Psoas muscle (tissue), 7 donors: ENCODE measurements at regions not wholly inside any gene's neighbourhood (a gene's known extent, or its start where the extent isn't known, plus 50 kb on each side); places are given as distances from the start of the nearest gene placed in this dataset.

Experiments
- ATAC-seq, 4 donors: fragments of 200-7000 bp; cut with Tn5 transposase; one replicate each; pipeline ENCODE4 v1.9.1; 2020; ENCODE audit warnings: moderate library complexity in 3 of 4, mild to moderate bottlenecking in 2 of 4
- DNase-seq, 2 donors: peaks; one replicate each; pipeline ENCODE4 v3.0.0-alpha.2; 2020
- H3K27ac ChIP-seq: fragments of 200-600 bp; one replicate; pipeline ENCODE4 v1.8.0; 2022
- H3K27me3 ChIP-seq, 3 donors: fragments of 200-600 bp in 1 of 3; one replicate each; pipeline versions ENCODE4 v1.6.1 to v1.8.0; 2013 to 2022; ENCODE audit warnings: low read length in 2 of 3, mild to moderate bottlenecking in 2 of 3, moderate library complexity in 1 of 3; ENCODE audit not compliant: insufficient read depth in 3 of 3
- H3K36me3 ChIP-seq, 2 donors: fragments of 200-600 bp in 1 of 2; one replicate each; pipeline versions ENCODE4 v1.6.1 to v1.8.0; 2013 to 2022; ENCODE audit warnings: low read depth in 1 of 2, mild to moderate bottlenecking in 1 of 2, moderate library complexity in 1 of 2; ENCODE audit not compliant: insufficient read depth in 1 of 2
- H3K4me1 ChIP-seq: fragments of 200-600 bp; one replicate; pipeline ENCODE4 v1.8.0; 2022
- H3K4me3 ChIP-seq: fragments of 200-600 bp; one replicate; pipeline ENCODE4 v1.8.0; 2022; ENCODE audit warnings: mild to moderate bottlenecking
- H3K9me3 ChIP-seq: fragments of 200-600 bp; one replicate; pipeline ENCODE4 v1.8.0; 2022
- WGBS, 3 donors: extraction: QIAGEN DNeasy Blood & Tissue Kit; methylation state at CpG; one replicate each; pipeline versions ENCODE4 v1.1.6 to v1.1.7; 2013; 5-methylcytosine and 5-hydroxymethylcytosine counted together
- intact Hi-C, 2 donors: fragments of 100-400 bp; cut with DNase I; formaldehyde crosslinking; loops; one replicate each; pipeline versions ENCODE4 v1.11.0 to v1.14.2; 2022
- TF ChIP-seq, protein P1 (sequence below): fragments of 200-600 bp; IDR thresholded peaks from one replicate; pipeline ENCODE4 v1.8.0; 2022; ENCODE audit warnings: antibody characterized with exemption
- donor health status: healthy with polysubstance abuse.
- donor health status: DM: no; HTN: no; CAD: no; lungs with moderate emphysema.
- donor health status: Bipolar disorder and iron deficiency.
- donor health status: healthy.
- donor health status: DM: yes; HTN: yes; CAD: no.
- donor health status: DM: no; HTN: no; CAD: no.
- donor health status: DM: yes; HTN: yes; CAD: no.

DNA sequence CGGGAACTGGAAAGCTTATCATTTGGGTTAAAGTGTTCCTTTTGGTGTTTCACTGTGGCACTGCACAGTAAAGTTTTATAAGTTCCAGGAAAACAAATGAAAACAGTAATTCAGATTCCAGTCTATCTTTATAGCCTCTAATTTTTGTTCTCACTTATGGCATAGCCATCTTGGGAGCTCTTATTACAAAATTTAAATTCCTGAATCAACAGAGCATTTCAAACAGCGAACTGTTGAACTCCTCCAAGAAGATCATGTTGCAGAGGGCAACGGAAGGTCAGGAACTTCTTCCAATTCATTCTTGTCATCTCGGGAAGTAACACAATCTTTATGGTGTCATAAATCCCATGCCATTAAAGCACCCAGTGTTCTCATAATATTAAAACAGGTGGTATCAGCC is 229.1 kb downstream of the KCNC2 start:
- Histone ChIP-seq H3K36me3 (no peaks in the 10 kb centered on the region), H3K9me3 (no peaks in the 10 kb centered on the region), H3K27ac (no peak overlapping the region), H3K27me3 (no peaks in the 10 kb centered on the region), H3K4me3 (no peak overlapping the region), H3K4me1 (peaks cover 8% of the 10 kb centered on the region)
- TF ChIP-seq, protein P1, sequence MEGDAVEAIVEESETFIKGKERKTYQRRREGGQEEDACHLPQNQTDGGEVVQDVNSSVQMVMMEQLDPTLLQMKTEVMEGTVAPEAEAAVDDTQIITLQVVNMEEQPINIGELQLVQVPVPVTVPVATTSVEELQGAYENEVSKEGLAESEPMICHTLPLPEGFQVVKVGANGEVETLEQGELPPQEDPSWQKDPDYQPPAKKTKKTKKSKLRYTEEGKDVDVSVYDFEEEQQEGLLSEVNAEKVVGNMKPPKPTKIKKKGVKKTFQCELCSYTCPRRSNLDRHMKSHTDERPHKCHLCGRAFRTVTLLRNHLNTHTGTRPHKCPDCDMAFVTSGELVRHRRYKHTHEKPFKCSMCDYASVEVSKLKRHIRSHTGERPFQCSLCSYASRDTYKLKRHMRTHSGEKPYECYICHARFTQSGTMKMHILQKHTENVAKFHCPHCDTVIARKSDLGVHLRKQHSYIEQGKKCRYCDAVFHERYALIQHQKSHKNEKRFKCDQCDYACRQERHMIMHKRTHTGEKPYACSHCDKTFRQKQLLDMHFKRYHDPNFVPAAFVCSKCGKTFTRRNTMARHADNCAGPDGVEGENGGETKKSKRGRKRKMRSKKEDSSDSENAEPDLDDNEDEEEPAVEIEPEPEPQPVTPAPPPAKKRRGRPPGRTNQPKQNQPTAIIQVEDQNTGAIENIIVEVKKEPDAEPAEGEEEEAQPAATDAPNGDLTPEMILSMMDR: no peak
- intact Hi-C loops: no loop called here
- DNase-seq (no peak), ATAC-seq (peak; percentile 63 to 86 (median 78))
- 4 to 11% (median 6%) methylated on average over 4 of the region's 4 CpGs for WGBS, 3 donors

DNA sequence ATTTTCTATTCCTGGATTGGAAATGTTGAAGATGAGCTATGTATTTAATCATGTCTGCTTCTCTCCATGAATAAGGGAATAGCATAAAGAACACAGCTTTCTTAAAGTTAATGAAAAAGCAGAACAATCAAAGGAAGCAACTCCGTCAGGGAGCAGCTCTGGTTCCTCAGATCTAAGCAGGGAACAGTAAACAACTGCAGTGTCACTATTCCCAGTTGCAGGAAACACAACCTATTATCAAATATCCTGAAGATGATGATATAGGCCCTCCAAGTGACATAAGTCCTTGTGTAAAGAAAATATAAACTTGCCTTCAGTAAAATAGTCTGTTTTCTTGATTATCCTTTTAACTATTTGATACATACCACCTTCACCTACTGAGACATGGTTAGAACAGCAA is 228.1 kb downstream of the KCNC2 start:
- Histone ChIP-seq H3K9me3 (no peaks in the 10 kb centered on the region), H3K36me3 (no peaks in the 10 kb centered on the region), H3K27me3 (no peaks in the 10 kb centered on the region), H3K27ac (no peak overlapping the region), H3K4me1 (peaks cover 8% of the 10 kb centered on the region), H3K4me3 (no peak overlapping the region)
- DNase-seq: no peak
- ATAC-seq: no peak
- WGBS, 3 donors: 31 to 63% (median 50%) methylated on average over 1 of the region's 1 CpG
- intact Hi-C loops: no loop called here
- TF ChIP-seq, protein P1: no peak

DNA sequence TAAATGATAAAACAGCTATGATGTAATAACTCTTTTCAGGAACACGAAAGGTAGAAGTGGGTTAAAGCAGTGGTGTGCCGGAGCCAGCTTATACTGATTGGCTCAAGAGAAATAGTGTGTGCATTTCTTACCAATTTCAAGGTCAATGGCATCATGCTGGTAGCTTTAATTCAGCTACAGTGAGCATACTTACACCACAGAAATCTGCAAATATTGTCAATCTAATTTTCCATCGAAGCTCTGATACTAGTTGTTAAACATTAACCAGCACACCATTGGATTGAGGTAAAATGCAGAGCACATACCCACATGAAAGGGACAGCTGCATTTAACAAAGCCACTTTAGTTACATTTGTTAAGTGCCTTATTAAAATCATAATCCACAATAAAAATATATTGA is 225.7 kb downstream of the KCNC2 start:
- DNase-seq (no peak), ATAC-seq (no peak)
- peaks cover 8% of the 10 kb centered on the region for H3K4me1 ChIP-seq
- H3K9me3 ChIP-seq: no peaks in the 10 kb centered on the region
- no peaks in the 10 kb centered on the region for H3K36me3 ChIP-seq
- H3K27me3 ChIP-seq: no peaks in the 10 kb centered on the region
- no peak overlapping the region for H3K27ac ChIP-seq
- H3K4me3 ChIP-seq: no peak overlapping the region
- intact Hi-C loops: no loop called here
- TF ChIP-seq, protein P1: no peak
- WGBS, 3 donors: 84 to 88% (median 84%) methylated on average over 3 of the region's 3 CpGs

DNA sequence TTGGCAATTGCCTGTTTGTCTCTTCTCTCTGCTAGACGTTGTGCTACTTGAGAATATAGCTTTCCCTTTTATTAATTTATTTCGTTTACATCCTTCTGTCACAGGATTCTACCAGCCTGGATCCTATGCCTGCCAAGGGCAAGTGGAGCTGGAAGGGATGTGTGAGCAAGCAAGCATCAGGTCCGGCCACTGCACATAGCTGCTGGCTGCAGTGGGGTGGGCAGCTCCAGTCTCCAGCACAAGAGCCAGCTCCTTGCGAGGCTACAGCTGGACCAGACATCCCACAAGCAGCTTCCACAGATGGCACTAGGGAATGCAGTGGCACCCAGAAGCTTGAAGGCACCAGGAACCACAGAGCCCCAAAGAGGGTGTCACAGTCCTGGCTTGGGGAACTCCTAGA is 225.0 kb downstream of the KCNC2 start:
- WGBS, 3 donors: 59 to 74% (median 63%) methylated on average over 4 of the region's 4 CpGs
- intact Hi-C loops: no loop called here
- DNase-seq: peak in 1 of 2 donors; percentile 43
- Histone ChIP-seq H3K36me3 (no peaks in the 10 kb centered on the region), H3K4me3 (no peak overlapping the region), H3K27ac (no peak overlapping the region), H3K9me3 (no peaks in the 10 kb centered on the region), H3K27me3 (no peaks in the 10 kb centered on the region), H3K4me1 (peaks cover 8% of the 10 kb centered on the region)
- ATAC-seq: no peak
- TF ChIP-seq, protein P1: no peak

DNA sequence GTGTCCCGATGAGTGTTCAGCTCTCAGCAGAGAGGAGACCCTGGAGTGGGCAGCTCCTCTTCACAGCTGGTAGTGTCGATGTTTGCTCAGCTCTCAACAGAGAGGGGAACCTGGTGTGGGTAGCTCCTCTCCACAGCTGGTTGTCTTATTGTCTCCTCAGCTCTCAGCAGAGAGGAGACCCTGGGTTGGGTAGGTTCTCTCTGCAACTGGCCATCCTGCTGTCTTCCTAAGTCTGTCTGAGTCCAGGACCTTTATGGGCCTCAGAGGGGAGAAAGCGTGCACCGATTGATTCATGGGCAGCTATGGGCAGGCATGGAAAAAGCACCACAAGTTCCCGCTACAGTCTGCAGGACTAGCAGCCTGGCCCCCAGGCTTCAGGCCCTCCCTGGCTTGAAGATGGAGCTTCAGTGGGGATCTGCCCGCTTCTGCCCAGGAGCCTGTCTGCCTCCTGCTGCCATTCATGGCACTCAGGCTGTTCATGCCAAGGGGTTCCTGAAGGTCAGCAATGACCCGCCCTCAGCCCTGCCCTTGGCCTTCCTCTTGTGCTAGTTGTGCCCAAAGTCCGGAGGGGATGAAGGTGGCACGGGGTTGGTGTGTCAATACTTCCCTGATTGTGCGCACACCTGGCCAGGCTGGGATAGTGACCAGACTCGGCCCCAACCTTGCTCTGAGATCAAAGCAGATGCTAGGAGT is 224.2 kb downstream of the KCNC2 start:
- WGBS, 3 donors: 80 to 85% (median 83%) methylated on average over 11 of the region's 11 CpGs
- ATAC-seq (no peak), DNase-seq (no peak)

More for the DNA sequence above, 224.2 kb downstream of the KCNC2 start:
- peaks cover 8% of the 10 kb centered on the region for H3K4me1 ChIP-seq
- H3K4me3 ChIP-seq: no peak overlapping the region
- TF ChIP-seq, protein P1: no peak
- H3K27me3 ChIP-seq: no peaks in the 10 kb centered on the region
- no peak overlapping the region for H3K27ac ChIP-seq
- H3K9me3 ChIP-seq: no peaks in the 10 kb centered on the region
- intact Hi-C loops: no loop called here
- no peaks in the 10 kb centered on the region for H3K36me3 ChIP-seq
